ENCODE measurements at regions not wholly inside any gene's neighbourhood (a gene's known extent, or its start where the extent isn't known, plus 50 kb on each side); places are given as distances from the start of the nearest gene placed in this dataset.
"Not testable (repeated sequence)": the region's sequence is repeated elsewhere in the genome, so short reads cannot be mapped to it uniquely, and the experiment has no call there.

GRCh38 chr14:105697955-105698354 is 171.6 kb downstream of the TMEM121 start:
- DNase-seq, H3K36me3 ChIP-seq, H3K9me3 ChIP-seq, H3K27ac ChIP-seq, H3K4me3 ChIP-seq, ATAC-seq, H3K4me1 ChIP-seq: not testable (repeated sequence)
- WGBS, 4 donors: 71 to 90% (median 80%) methylated on average over 5 of the region's 5 CpGs
- H3K27me3 ChIP-seq: peaks cover 0 to 16% (median 0%) of the 10 kb centered on the region in 9 donors
- intact Hi-C loops (cut with DNase I): loop anchor here in 1 of 10 donors (10.0 kb wide), 1 partner anchor 237 kb away; no protein-coding TSS in a partner anchor

DNA sequence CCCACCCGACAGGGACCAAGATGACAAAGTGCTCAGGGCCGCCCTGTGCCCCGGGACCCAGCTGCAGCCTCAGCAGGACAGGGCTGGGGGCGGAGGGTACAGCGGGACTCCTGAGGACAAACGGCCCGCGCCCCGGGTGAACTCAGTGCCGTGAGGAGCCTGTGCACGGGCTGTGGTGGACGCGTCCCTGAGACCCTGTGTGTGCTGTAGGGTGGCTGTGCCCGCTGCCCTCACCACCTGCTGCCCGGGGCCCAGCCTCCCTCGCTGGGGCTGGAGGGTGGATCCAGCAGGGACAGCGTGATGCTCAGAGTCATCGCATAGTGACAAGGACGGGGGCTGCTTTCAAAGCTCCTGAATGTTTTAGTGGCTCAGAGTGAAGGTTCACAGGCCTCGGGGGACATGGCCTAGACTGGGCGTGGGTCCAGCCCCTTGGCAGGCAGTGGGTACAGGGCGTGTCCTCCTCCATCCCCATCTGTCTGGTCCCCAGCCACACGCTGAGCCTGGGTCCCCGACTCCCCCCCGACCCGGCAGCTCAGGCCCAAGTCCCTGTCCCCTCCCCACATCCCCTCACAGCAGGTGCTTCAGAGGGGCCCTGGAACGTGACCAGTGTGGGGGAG is 172.7 kb downstream of the TMEM121 start:
- intact Hi-C loops (cut with DNase I): loop anchor here in 1 of 10 donors (10.0 kb wide), 1 partner anchor 236 kb away; no protein-coding TSS in a partner anchor
- DNase-seq: peak in 1 of 5 donors; percentile 52
- ATAC-seq: peak; percentile 39 to 46 (median 42)
- H3K4me1 ChIP-seq, H3K9me3 ChIP-seq, H3K27ac ChIP-seq, H3K4me3 ChIP-seq, H3K36me3 ChIP-seq: not testable (repeated sequence)
- peaks cover 0 to 13% (median 0%) of the 10 kb centered on the region in 9 donors for H3K27me3 ChIP-seq
- 80 to 90% (median 85%) methylated on average over 9 to 17 of the region's 27 CpGs for WGBS, 4 donors

DNA sequence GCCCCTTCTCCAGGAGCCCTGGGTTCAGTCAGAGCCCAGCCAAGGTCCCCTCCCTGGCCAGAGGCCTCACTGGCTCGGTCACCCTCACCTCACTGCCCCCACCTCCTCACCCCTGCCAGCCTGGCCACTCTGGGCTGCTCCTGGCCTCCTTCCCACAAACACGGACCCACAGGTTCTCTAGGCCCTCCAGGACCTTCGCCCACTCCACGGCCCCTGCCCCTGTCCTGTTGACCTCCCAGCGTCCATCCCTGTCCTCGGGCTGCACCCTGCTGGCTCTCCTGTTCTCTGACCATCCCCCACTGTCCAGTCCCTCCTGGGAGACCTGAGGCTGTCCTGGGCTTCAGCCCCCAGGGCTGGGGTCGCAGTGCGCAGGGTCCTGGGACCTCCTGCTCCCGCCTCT is 173.3 kb downstream of the TMEM121 start:
- H3K9me3 ChIP-seq, H3K36me3 ChIP-seq, H3K27ac ChIP-seq, H3K4me1 ChIP-seq, H3K27me3 ChIP-seq, H3K4me3 ChIP-seq: not testable (repeated sequence)
- DNase-seq (peak in 1 of 5 donors; percentile 61), ATAC-seq (peak in 2 of 4 donors; percentile 3 to 10)
- WGBS, 4 donors: 74 to 82% (median 75%) methylated on average over 6 to 9 of the region's 9 CpGs
- intact Hi-C loops (cut with DNase I): loop anchor here in 3 of 10 donors (2.0 to 10.0 kb wide), 2 partner anchors 117 to 235 kb away; no protein-coding TSS in a partner anchor

- not testable (repeated sequence) for H3K4me1 ChIP-seq, ATAC-seq, H3K4me3 ChIP-seq, H3K9me3 ChIP-seq, H3K27ac ChIP-seq, H3K36me3 ChIP-seq, H3K27me3 ChIP-seq
- intact Hi-C loops (cut with DNase I): loop anchor here in 2 of 10 donors (2.0 kb wide), 1 partner anchor 117 kb away; no protein-coding TSS in a partner anchor
- WGBS, 4 donors: 85 to 93% (median 90%) methylated on average over 6 to 13 of the region's 13 CpGs
- DNase-seq: peak in 1 of 5 donors; percentile 54
Observed at GRCh38 chr14:105700146-105700545, 173.8 kb downstream of the TMEM121 start.

- Histone ChIP-seq H3K27me3 (no peaks in the 10 kb centered on the region), H3K9me3 (no peaks in the 10 kb centered on the region), H3K4me1 (no peaks in the 10 kb centered on the region), H3K36me3 (no peaks in the 10 kb centered on the region), H3K27ac (no peak overlapping the region), H3K4me3 (no peak overlapping the region)
- intact Hi-C loops (cut with DNase I): loop anchor here in 2 of 10 donors (2.0 kb wide), 1 partner anchor 118 kb away; no protein-coding TSS in a partner anchor
- WGBS, 4 donors: 65 to 69% (median 68%) methylated on average over 7 of the region's 7 CpGs
- DNase-seq: peak in 1 of 5 donors; percentile 6
- no peak for ATAC-seq
- TF ChIP-seq POLR2A (IDR thresholded peaks at IDR 0.05): no peak
- no peak for TF ChIP-seq CTCF (IDR thresholded peaks at IDR 0.05)
Observed at GRCh38 chr14:105700622-105701288, 174.4 kb downstream of the TMEM121 start.

DNA sequence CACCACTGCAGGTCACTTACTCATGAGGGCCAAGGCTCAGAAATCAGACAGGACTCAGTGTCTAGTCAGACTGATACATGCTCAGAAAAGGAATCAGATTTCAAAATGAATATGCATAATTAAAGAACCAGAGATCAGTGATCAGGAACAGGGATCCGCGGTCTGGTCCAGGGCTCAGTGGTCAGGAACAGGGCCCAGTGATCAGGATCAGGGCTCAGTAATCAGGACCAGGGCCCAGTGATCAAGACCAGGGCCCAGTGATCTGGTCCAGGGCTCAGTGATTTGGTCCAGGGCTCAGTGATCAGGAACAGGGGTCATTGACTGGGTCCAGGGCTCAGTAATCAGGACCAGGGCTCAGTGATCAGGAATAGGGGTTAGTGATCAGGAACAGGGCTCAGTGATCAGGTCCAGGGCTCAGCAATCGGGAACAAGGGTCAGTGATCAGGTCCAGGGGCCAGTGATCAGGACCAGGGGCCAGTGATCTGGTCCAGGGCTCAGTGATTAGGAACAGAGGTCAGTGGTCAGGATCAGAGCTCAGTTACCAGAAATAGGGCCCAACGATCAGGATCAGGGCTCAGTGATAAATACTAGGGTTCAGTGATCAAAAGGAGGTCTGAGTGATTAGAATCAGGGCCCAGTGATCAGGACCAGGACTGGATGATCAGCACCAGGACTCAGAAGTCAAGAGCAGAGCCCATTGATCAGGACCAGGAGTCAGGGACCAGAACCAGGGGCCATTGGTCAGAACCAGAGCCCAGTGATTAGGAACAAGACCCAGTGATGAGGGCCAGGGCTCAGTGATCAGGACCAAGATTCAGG is 175.3 kb downstream of the TMEM121 start:
- 35 to 68% (median 58%) methylated on average over 4 of the region's 4 CpGs for WGBS, 4 donors
- intact Hi-C loops (cut with DNase I): loop anchor here in 2 of 10 donors (2.0 kb wide), 1 partner anchor 119 kb away; no protein-coding TSS in a partner anchor
- Histone ChIP-seq H3K4me1 (no peaks in the 10 kb centered on the region), H3K9me3 (no peaks in the 10 kb centered on the region), H3K27ac (no peak overlapping the region), H3K36me3 (no peaks in the 10 kb centered on the region), H3K27me3 (no peaks in the 10 kb centered on the region), H3K4me3 (no peak overlapping the region)
- TF ChIP-seq POLR2A (IDR thresholded peaks at IDR 0.05) (no peak), CTCF (IDR thresholded peaks at IDR 0.05) (no peak)
- no peak for ATAC-seq
- peak in 2 of 5 donors; percentile 15 to 24 for DNase-seq

Measured in heart left ventricle (tissue), 16 donors.